ENCODE measurements at regions not wholly inside any gene's neighbourhood (a gene's known extent, or its start where the extent isn't known, plus 50 kb on each side); places are given as distances from the start of the nearest gene placed in this dataset.

DNA sequence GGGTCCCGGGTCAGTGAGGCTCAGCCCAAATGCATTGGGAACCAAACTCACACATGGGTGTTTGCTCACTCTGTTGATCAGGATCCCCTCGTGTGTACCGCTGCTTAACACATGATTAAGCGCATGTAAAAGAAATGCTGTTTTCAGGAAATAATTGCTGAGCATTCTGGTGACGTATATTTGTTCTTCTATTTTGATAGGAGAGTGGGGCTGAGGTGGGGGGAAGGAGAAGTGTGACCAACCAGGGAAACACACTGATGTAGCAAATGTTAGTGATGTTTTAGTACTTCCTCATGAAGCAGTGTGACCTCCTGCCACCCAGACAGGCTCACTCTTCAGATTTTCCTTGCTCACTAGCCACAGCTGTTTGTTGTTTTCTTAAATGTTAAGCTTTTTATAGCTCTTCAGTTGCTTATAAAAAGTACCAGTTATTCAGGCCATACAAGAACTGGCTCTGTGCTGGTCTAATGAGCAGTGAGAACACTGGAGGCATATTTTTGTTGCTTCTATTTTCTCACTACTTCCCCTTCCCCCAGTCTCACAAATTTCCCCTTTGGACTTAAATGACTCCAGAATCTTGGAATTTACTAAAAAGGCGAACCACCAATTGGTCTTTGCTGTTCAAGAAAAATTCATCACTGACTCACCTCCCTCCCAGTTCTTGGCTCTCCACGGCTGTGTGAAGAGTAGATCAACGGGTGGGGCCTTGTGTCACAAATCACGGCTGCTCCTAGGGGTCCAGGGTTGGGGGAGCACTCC lies 79.2 kb upstream of the BACH2 start:
- TF ChIP-seq, protein P1, sequence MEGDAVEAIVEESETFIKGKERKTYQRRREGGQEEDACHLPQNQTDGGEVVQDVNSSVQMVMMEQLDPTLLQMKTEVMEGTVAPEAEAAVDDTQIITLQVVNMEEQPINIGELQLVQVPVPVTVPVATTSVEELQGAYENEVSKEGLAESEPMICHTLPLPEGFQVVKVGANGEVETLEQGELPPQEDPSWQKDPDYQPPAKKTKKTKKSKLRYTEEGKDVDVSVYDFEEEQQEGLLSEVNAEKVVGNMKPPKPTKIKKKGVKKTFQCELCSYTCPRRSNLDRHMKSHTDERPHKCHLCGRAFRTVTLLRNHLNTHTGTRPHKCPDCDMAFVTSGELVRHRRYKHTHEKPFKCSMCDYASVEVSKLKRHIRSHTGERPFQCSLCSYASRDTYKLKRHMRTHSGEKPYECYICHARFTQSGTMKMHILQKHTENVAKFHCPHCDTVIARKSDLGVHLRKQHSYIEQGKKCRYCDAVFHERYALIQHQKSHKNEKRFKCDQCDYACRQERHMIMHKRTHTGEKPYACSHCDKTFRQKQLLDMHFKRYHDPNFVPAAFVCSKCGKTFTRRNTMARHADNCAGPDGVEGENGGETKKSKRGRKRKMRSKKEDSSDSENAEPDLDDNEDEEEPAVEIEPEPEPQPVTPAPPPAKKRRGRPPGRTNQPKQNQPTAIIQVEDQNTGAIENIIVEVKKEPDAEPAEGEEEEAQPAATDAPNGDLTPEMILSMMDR (conservative IDR thresholded peaks at IDR 0.05): no peak
- TF ChIP-seq EZH2 (IDR thresholded peaks at IDR 0.05; ENCODE audit: low read depth): no peak

Data from PC-9 (cell line).